ENCODE measurements at regions not wholly inside any gene's neighbourhood (a gene's known extent, or its start where the extent isn't known, plus 50 kb on each side); places are given as distances from the start of the nearest gene placed in this dataset.

- no peaks in the 10 kb centered on the region for H3K36me3 Mint-ChIP-seq
- ChIA-PET POLR2A (no interaction called here), CTCF (no interaction called here)
These were observed 440.5 kb upstream of the ADAMTS16 start for GRCh38 chr5:4699592-4699991.

GRCh38 chr5:4700069-4700468, 440.1 kb upstream of the ADAMTS16 start:
- Mint-ChIP-seq H3K9me3 (peaks cover 0 to 18% (median 9%) of the 10 kb centered on the region in 5 donors), H3K4me3 (no peak overlapping the region), H3K4me1 (no peaks in the 10 kb centered on the region), H3K27me3 (no peaks in the 10 kb centered on the region), H3K27ac (no peak overlapping the region), H3K36me3 (no peaks in the 10 kb centered on the region)
- Histone ChIP-seq H3K9me3 (ENCODE audit: low read length) (no peaks in the 10 kb centered on the region), H3K27ac (ENCODE audit: low read depth, low read length) (no peak overlapping the region), H3K27me3 (ENCODE audit: insufficient read depth, low read length, poor library complexity, severe bottlenecking) (no peaks in the 10 kb centered on the region), H3K36me3 (ENCODE audit: insufficient read depth, low read length) (no peaks in the 10 kb centered on the region), H3K4me1 (ENCODE audit: insufficient read depth, low read length) (no peaks in the 10 kb centered on the region), H3K4me3 (ENCODE audit: low read length) (no peak overlapping the region)
- ChIA-PET POLR2A (no interaction called here), CTCF (no interaction called here)
- DNase-seq, result no peak

More at GRCh38 chr5:4699592-4699991, 440.5 kb upstream of the ADAMTS16 start:
- no peaks in the 10 kb centered on the region for H3K4me1 Mint-ChIP-seq
- no peaks in the 10 kb centered on the region for H3K4me1 ChIP-seq (ENCODE audit: insufficient read depth, low read length)
- no peaks in the 10 kb centered on the region for H3K36me3 ChIP-seq (ENCODE audit: insufficient read depth, low read length)
- no peak overlapping the region for H3K27ac ChIP-seq (ENCODE audit: low read depth, low read length)
- peaks cover 0 to 18% (median 9%) of the 10 kb centered on the region in 5 donors for H3K9me3 Mint-ChIP-seq
- no peak overlapping the region for H3K4me3 Mint-ChIP-seq
- no peak for DNase-seq
- no peaks in the 10 kb centered on the region for H3K27me3 Mint-ChIP-seq
- H3K9me3 ChIP-seq (ENCODE audit: low read length), result no peaks in the 10 kb centered on the region
- no peak overlapping the region for H3K27ac Mint-ChIP-seq
- H3K4me3 ChIP-seq (ENCODE audit: low read length), result no peak overlapping the region
- H3K27me3 ChIP-seq (ENCODE audit: insufficient read depth, low read length, poor library complexity, severe bottlenecking), result no peaks in the 10 kb centered on the region

GRCh38 chr5:4700871-4701270, 439.3 kb upstream of the ADAMTS16 start:
- H3K27ac Mint-ChIP-seq, result no peak overlapping the region
- Histone ChIP-seq H3K9me3 (ENCODE audit: low read length) (no peaks in the 10 kb centered on the region), H3K4me1 (ENCODE audit: insufficient read depth, low read length) (no peaks in the 10 kb centered on the region), H3K27me3 (ENCODE audit: insufficient read depth, low read length, poor library complexity, severe bottlenecking) (no peaks in the 10 kb centered on the region), H3K4me3 (ENCODE audit: low read length) (no peak overlapping the region), H3K27ac (ENCODE audit: low read depth, low read length) (no peak overlapping the region), H3K36me3 (ENCODE audit: insufficient read depth, low read length) (no peaks in the 10 kb centered on the region)
- ChIA-PET POLR2A (no interaction called here), CTCF (no interaction called here)
- no peaks in the 10 kb centered on the region for H3K4me1 Mint-ChIP-seq
- H3K36me3 Mint-ChIP-seq, result no peaks in the 10 kb centered on the region
- DNase-seq, result no peak
- H3K4me3 Mint-ChIP-seq, result no peak overlapping the region
- no peaks in the 10 kb centered on the region for H3K27me3 Mint-ChIP-seq
- peaks cover 0 to 18% (median 9%) of the 10 kb centered on the region in 5 donors for H3K9me3 Mint-ChIP-seq

- Mint-ChIP-seq H3K27me3 (no peaks in the 10 kb centered on the region), H3K36me3 (no peaks in the 10 kb centered on the region), H3K4me1 (no peaks in the 10 kb centered on the region), H3K27ac (no peak overlapping the region), H3K9me3 (peaks cover 1 to 21% (median 8%) of the 10 kb centered on the region in 5 donors), H3K4me3 (no peak overlapping the region)
- ChIA-PET CTCF (no interaction called here), POLR2A (no interaction called here)
- Histone ChIP-seq H3K4me3 (ENCODE audit: low read length) (no peak overlapping the region), H3K36me3 (ENCODE audit: insufficient read depth, low read length) (no peaks in the 10 kb centered on the region), H3K4me1 (ENCODE audit: insufficient read depth, low read length) (no peaks in the 10 kb centered on the region), H3K9me3 (ENCODE audit: low read length) (no peaks in the 10 kb centered on the region), H3K27me3 (ENCODE audit: insufficient read depth, low read length, poor library complexity, severe bottlenecking) (no peaks in the 10 kb centered on the region), H3K27ac (ENCODE audit: low read depth, low read length) (no peak overlapping the region)
- no peak for DNase-seq
These were observed 436.1 kb upstream of the ADAMTS16 start for GRCh38 chr5:4703931-4704458.

GRCh38 chr5:4704951-4705350, 435.2 kb upstream of the ADAMTS16 start:
- Mint-ChIP-seq H3K27me3 (no peaks in the 10 kb centered on the region), H3K4me3 (no peak overlapping the region), H3K9me3 (peaks cover 2 to 23% (median 8%) of the 10 kb centered on the region in 5 donors), H3K27ac (no peak overlapping the region), H3K36me3 (no peaks in the 10 kb centered on the region), H3K4me1 (no peaks in the 10 kb centered on the region)
- POLR2A ChIA-PET, result no interaction called here
- DNase-seq, result no peak
- Histone ChIP-seq H3K27me3 (ENCODE audit: insufficient read depth, low read length, poor library complexity, severe bottlenecking) (no peaks in the 10 kb centered on the region), H3K4me1 (ENCODE audit: insufficient read depth, low read length) (no peaks in the 10 kb centered on the region), H3K36me3 (ENCODE audit: insufficient read depth, low read length) (no peaks in the 10 kb centered on the region), H3K27ac (ENCODE audit: low read depth, low read length) (no peak overlapping the region), H3K9me3 (ENCODE audit: low read length) (no peaks in the 10 kb centered on the region), H3K4me3 (ENCODE audit: low read length) (no peak overlapping the region)
- CTCF ChIA-PET, result no interaction called here

GRCh38 chr5:4716781-4717180, 423.3 kb upstream of the ADAMTS16 start:
- no peak for DNase-seq
- Histone ChIP-seq H3K9me3 (ENCODE audit: low read length) (no peaks in the 10 kb centered on the region), H3K4me1 (ENCODE audit: insufficient read depth, low read length) (no peaks in the 10 kb centered on the region), H3K4me3 (ENCODE audit: low read length) (no peak overlapping the region), H3K27me3 (ENCODE audit: insufficient read depth, low read length, poor library complexity, severe bottlenecking) (no peaks in the 10 kb centered on the region), H3K27ac (ENCODE audit: low read depth, low read length) (no peak overlapping the region), H3K36me3 (ENCODE audit: insufficient read depth, low read length) (no peaks in the 10 kb centered on the region)
- Mint-ChIP-seq H3K27ac (no peak overlapping the region), H3K9me3 (peaks cover 7 to 37% (median 18%) of the 10 kb centered on the region in 5 donors), H3K4me1 (no peaks in the 10 kb centered on the region), H3K27me3 (no peaks in the 10 kb centered on the region), H3K36me3 (no peaks in the 10 kb centered on the region), H3K4me3 (no peak overlapping the region)
- POLR2A ChIA-PET, result no interaction called here
- CTCF ChIA-PET, result no interaction called here

- Mint-ChIP-seq H3K27ac (no peak overlapping the region), H3K4me3 (no peak overlapping the region), H3K27me3 (no peaks in the 10 kb centered on the region), H3K36me3 (no peaks in the 10 kb centered on the region), H3K4me1 (no peaks in the 10 kb centered on the region), H3K9me3 (peaks cover 4 to 32% (median 17%) of the 10 kb centered on the region in 5 donors)
- ChIA-PET POLR2A (no interaction called here), CTCF (no interaction called here)
- no peak overlapping the region for H3K4me3 ChIP-seq (ENCODE audit: low read length)
- H3K27me3 ChIP-seq (ENCODE audit: insufficient read depth, low read length, poor library complexity, severe bottlenecking), result no peaks in the 10 kb centered on the region
- H3K9me3 ChIP-seq (ENCODE audit: low read length), result no peaks in the 10 kb centered on the region
- H3K4me1 ChIP-seq (ENCODE audit: insufficient read depth, low read length), result no peaks in the 10 kb centered on the region
- no peaks in the 10 kb centered on the region for H3K36me3 ChIP-seq (ENCODE audit: insufficient read depth, low read length)
- DNase-seq, result no peak
- H3K27ac ChIP-seq (ENCODE audit: low read depth, low read length), result no peak overlapping the region
These were observed 422.7 kb upstream of the ADAMTS16 start for GRCh38 chr5:4717446-4717845.

- Mint-ChIP-seq H3K27me3 (no peaks in the 10 kb centered on the region), H3K4me3 (no peak overlapping the region), H3K4me1 (no peaks in the 10 kb centered on the region), H3K9me3 (peaks cover 2 to 29% (median 11%) of the 10 kb centered on the region in 5 donors), H3K27ac (no peak overlapping the region), H3K36me3 (peaks cover 0 to 1% (median 0%) of the 10 kb centered on the region in 3 donors)
- no peak overlapping the region for H3K4me3 ChIP-seq (ENCODE audit: low read length)
- no peaks in the 10 kb centered on the region for H3K27me3 ChIP-seq (ENCODE audit: insufficient read depth, low read length, poor library complexity, severe bottlenecking)
- no peak overlapping the region for H3K27ac ChIP-seq (ENCODE audit: low read depth, low read length)
- no peaks in the 10 kb centered on the region for H3K9me3 ChIP-seq (ENCODE audit: low read length)
- CTCF ChIA-PET, result no interaction called here
- no peaks in the 10 kb centered on the region for H3K4me1 ChIP-seq (ENCODE audit: insufficient read depth, low read length)
- no peak for DNase-seq
- POLR2A ChIA-PET, result no interaction called here
- no peaks in the 10 kb centered on the region for H3K36me3 ChIP-seq (ENCODE audit: insufficient read depth, low read length)
These were observed 419.3 kb upstream of the ADAMTS16 start for GRCh38 chr5:4720831-4721230.

- Mint-ChIP-seq H3K4me3 (no peak overlapping the region), H3K9me3 (peaks cover 4 to 18% (median 13%) of the 10 kb centered on the region in 5 donors), H3K27me3 (no peaks in the 10 kb centered on the region), H3K27ac (no peak overlapping the region), H3K36me3 (peaks cover 0 to 1% (median 0%) of the 10 kb centered on the region in 3 donors), H3K4me1 (no peaks in the 10 kb centered on the region)
- no peak for DNase-seq
- H3K9me3 ChIP-seq (ENCODE audit: low read length), result no peaks in the 10 kb centered on the region
- H3K27ac ChIP-seq (ENCODE audit: low read depth, low read length), result no peak overlapping the region
- no peaks in the 10 kb centered on the region for H3K36me3 ChIP-seq (ENCODE audit: insufficient read depth, low read length)
- H3K27me3 ChIP-seq (ENCODE audit: insufficient read depth, low read length, poor library complexity, severe bottlenecking), result no peaks in the 10 kb centered on the region
- ChIA-PET POLR2A (no interaction called here), CTCF (no interaction called here)
- no peaks in the 10 kb centered on the region for H3K4me1 ChIP-seq (ENCODE audit: insufficient read depth, low read length)
- no peak overlapping the region for H3K4me3 ChIP-seq (ENCODE audit: low read length)
These were observed 417.2 kb upstream of the ADAMTS16 start for GRCh38 chr5:4722886-4723285.

Data from CD8-positive, alpha-beta memory T cell (primary cell).